ENCODE measurements at regions not wholly inside any gene's neighbourhood (a gene's known extent, or its start where the extent isn't known, plus 50 kb on each side); places are given as distances from the start of the nearest gene placed in this dataset.
A peak's percentile ranks its signal among the peaks of the same experiment; 100 is the strongest.
"Not testable (repeated sequence)": the region's sequence is repeated elsewhere in the genome, so short reads cannot be mapped to it uniquely, and the experiment has no call there.

DNA sequence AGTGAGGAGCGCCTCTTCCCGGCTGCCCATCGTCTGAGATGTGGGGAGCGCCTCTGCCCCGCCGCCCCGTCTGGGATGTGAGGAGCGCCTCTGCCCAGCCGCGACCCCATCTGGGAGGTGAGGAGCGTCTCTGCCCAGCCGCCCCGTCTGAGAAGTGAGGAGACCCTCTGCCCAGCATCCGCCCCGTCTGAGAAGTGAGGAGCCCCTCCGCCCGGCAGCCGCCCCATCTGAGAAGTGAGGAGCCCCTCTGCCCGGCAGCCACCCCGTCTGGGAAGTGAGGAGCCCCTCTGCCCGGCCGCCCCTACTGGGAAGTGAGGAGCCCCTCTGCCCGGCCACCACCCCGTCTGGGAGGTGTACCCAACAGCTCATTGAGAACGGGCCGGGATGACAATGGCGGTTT lies 54.4 kb upstream of the SMURF2 start:
- POLR2A ChIA-PET, result interaction anchor here (1.2 kb wide), 1 partner anchor 11 kb away, joined by 3 read pairs; no protein-coding TSS in a partner anchor
- H3K27me3 ChIP-seq (ENCODE audit: insufficient read depth, low read length); H4K20me1 ChIP-seq (ENCODE audit: insufficient read depth); H3K4me2 ChIP-seq (ENCODE audit: low read length); ATAC-seq; H3K9ac ChIP-seq (ENCODE audit: low read length); BruUV-seq (replicated peaks); H3K9me3 ChIP-seq (ENCODE audit: control insufficient read depth in 1 of 2, insufficient read depth in 1 of 2, low read depth in 1 of 2, low read length in 2 of 2); H3K79me2 ChIP-seq (ENCODE audit: insufficient read depth, low read length); H3K36me3 ChIP-seq (ENCODE audit: control insufficient read depth in 1 of 2, insufficient read depth in 2 of 2, low read length in 2 of 2); RAD21 ChIA-PET (ENCODE audit: low non-redundant PET in 1 of 2, low total read pairs in 2 of 2, uncharacterized antibody in 2 of 2, unreplicated experiment in 2 of 2); H3K4me3 ChIP-seq (replicated peaks in 1 of 2; ENCODE audit: low read depth in 1 of 2, low read length in 2 of 2); H2AFZ ChIP-seq (ENCODE audit: low read depth, low read length, poor library complexity, severe bottlenecking); intact Hi-C loops (cut with micrococcal nuclease); H3K27ac ChIP-seq (ENCODE audit: low read depth, low read length); CTCF ChIA-PET; DNase-seq (ENCODE audit: low read depth, low spot score); H3K9me2 ChIP-seq (ENCODE audit: insufficient read depth): not testable (repeated sequence)
- peaks cover 50 to 51% of the 10 kb centered on the region in 2 experiments for H3K4me1 ChIP-seq (ENCODE audit: control insufficient read depth in 1 of 2, insufficient read depth in 2 of 2, low read length in 2 of 2)

GRCh38 chr17:64713786-64714185 lies 51.7 kb upstream of the SMURF2 start:
- H3K9ac ChIP-seq (ENCODE audit: low read length), result peak overlapping the region; percentile 53
- BruUV-seq (replicated peaks); H3K79me2 ChIP-seq (ENCODE audit: insufficient read depth, low read length); intact Hi-C loops (cut with micrococcal nuclease); DNase-seq (ENCODE audit: low read depth, low spot score); H3K4me3 ChIP-seq (replicated peaks in 1 of 2; ENCODE audit: low read depth in 1 of 2, low read length in 2 of 2); H2AFZ ChIP-seq (ENCODE audit: low read depth, low read length, poor library complexity, severe bottlenecking); H4K20me1 ChIP-seq (ENCODE audit: insufficient read depth); ATAC-seq; H3K36me3 ChIP-seq (ENCODE audit: control insufficient read depth in 1 of 2, insufficient read depth in 2 of 2, low read length in 2 of 2); H3K9me2 ChIP-seq (ENCODE audit: insufficient read depth); H3K27me3 ChIP-seq (ENCODE audit: insufficient read depth, low read length); H3K9me3 ChIP-seq (ENCODE audit: control insufficient read depth in 1 of 2, insufficient read depth in 1 of 2, low read depth in 1 of 2, low read length in 2 of 2): not testable (repeated sequence)
- ChIA-PET CTCF (interaction anchor here (1.1 kb wide), 1 partner anchor 61 kb away, joined by 3 read pairs; no protein-coding TSS in a partner anchor), POLR2A (interaction anchor here (0.6 to 3.5 kb wide), 7 partner anchors 8 to 146 kb away, joined by 3 to 13 read pairs (median 4); partner anchors contain the start of gene SMURF2), RAD21 (ENCODE audit: low non-redundant PET in 1 of 2, low total read pairs in 2 of 2, uncharacterized antibody in 2 of 2, unreplicated experiment in 2 of 2) (interaction anchor here in 1 of 2 experiments (0.7 kb wide), 1 partner anchor 26 kb away, joined by 5 read pairs; no protein-coding TSS in a partner anchor)
- peak overlapping the region; percentile 42 for H3K4me2 ChIP-seq (ENCODE audit: low read length)
- H3K4me1 ChIP-seq (ENCODE audit: control insufficient read depth in 1 of 2, insufficient read depth in 2 of 2, low read length in 2 of 2), result peaks cover 67 to 72% of the 10 kb centered on the region in 2 experiments
- H3K27ac ChIP-seq (ENCODE audit: low read depth, low read length), result peak overlapping the region; percentile 88

Data from HCT116 (cell line).